ENCODE measurements at regions not wholly inside any gene's neighbourhood (a gene's known extent, or its start where the extent isn't known, plus 50 kb on each side); places are given as distances from the start of the nearest gene placed in this dataset.

GRCh38 chr5:105945203-105945972 is 1725.3 kb downstream of the EFNA5 start:
- TF ChIP-seq CTCF (IDR thresholded peaks at IDR 0.05; ENCODE audit: low read depth, low read length, missing control alignments), result no peak
- no peak overlapping the region for H3K4me3 ChIP-seq (replicated peaks; ENCODE audit: low read depth, low read length)
- no peak for DNase-seq (ENCODE audit: extremely low read depth, low read depth)

GRCh38 chr5:105940181-105940580 is 1730.6 kb downstream of the EFNA5 start:
- TF ChIP-seq CTCF (IDR thresholded peaks at IDR 0.05; ENCODE audit: low read depth, low read length, missing control alignments), result no peak
- no peak for DNase-seq (ENCODE audit: extremely low read depth, low read depth)
- no peak overlapping the region for H3K4me3 ChIP-seq (replicated peaks; ENCODE audit: low read depth, low read length)

- DNase-seq (ENCODE audit: extremely low read depth, low read depth), result no peak
- no peak overlapping the region for H3K4me3 ChIP-seq (replicated peaks; ENCODE audit: low read depth, low read length)
- TF ChIP-seq CTCF (IDR thresholded peaks at IDR 0.05; ENCODE audit: low read depth, low read length, missing control alignments), result no peak
Measured at GRCh38 chr5:105934171-105934570, 1736.6 kb downstream of the EFNA5 start.

- DNase-seq (ENCODE audit: extremely low read depth, low read depth), result no peak
- no peak for TF ChIP-seq CTCF (IDR thresholded peaks at IDR 0.05; ENCODE audit: low read depth, low read length, missing control alignments)
- H3K4me3 ChIP-seq (replicated peaks; ENCODE audit: low read depth, low read length), result no peak overlapping the region
Measured at GRCh38 chr5:105931881-105932421, 1738.8 kb downstream of the EFNA5 start.

GRCh38 chr5:105929858-105930257 is 1740.9 kb downstream of the EFNA5 start:
- no peak overlapping the region for H3K4me3 ChIP-seq (replicated peaks; ENCODE audit: low read depth, low read length)
- no peak for DNase-seq (ENCODE audit: extremely low read depth, low read depth)
- no peak for TF ChIP-seq CTCF (IDR thresholded peaks at IDR 0.05; ENCODE audit: low read depth, low read length, missing control alignments)

GRCh38 chr5:105924366-105924765 is 1746.4 kb downstream of the EFNA5 start:
- no peak for DNase-seq (ENCODE audit: extremely low read depth, low read depth)
- H3K4me3 ChIP-seq (replicated peaks; ENCODE audit: low read depth, low read length), result no peak overlapping the region
- no peak for TF ChIP-seq CTCF (IDR thresholded peaks at IDR 0.05; ENCODE audit: low read depth, low read length, missing control alignments)

Measured in HFF-Myc (cell line).